A673 (cell line): ENCODE measurements at regions not wholly inside any gene's neighbourhood (a gene's known extent, or its start where the extent isn't known, plus 50 kb on each side); places are given as distances from the start of the nearest gene placed in this dataset.
"Not testable (repeated sequence)": the region's sequence is repeated elsewhere in the genome, so short reads cannot be mapped to it uniquely, and the experiment has no call there.

Source experiments
- BruUV-seq: library from RNA; stranded (reverse); fragments of 400-500 nt; replicated peaks from 2 replicates; lab custom pipeline; 2021; lab: Mats Ljungman, UMichigan
- CTCF ChIA-PET: fragments of 300-600 bp; sonication (Branson Sonifier 250); formaldehyde crosslinking; loops from one replicate; lab custom pipeline; 2022; ENCODE audit warnings: antibody characterized with exemption; lab: Charles Lee
- POLR2A ChIA-PET: fragments of 300-600 bp; sonication (Branson Sonifier 250); formaldehyde crosslinking; loops from one replicate; lab custom pipeline; 2022; ENCODE audit warnings: antibody characterized with exemption; ENCODE audit not compliant: low non-redundant PET; lab: Charles Lee
- DNase-seq: peaks from one replicate; pipeline ENCODE4 v3.0.0-alpha.2; 2015; ENCODE audit warnings: low spot score
- H3K27ac ChIP-seq: fragments of 200-600 bp; sonication (generic); 2 replicates; pipeline ENCODE4 v1.5.1; 2016; ENCODE audit warnings: mixed run types, low read depth, mild to moderate bottlenecking, mixed read lengths, antibody characterized with exemption, low read length; ENCODE audit not compliant: poor library complexity, severe bottlenecking
- H3K27me3 ChIP-seq: fragments of 200-600 bp; sonication (generic); replicated peaks from 2 replicates; pipeline ENCODE4 v1.6.1; 2017; ENCODE audit warnings: mixed run types, low read depth, mild to moderate bottlenecking, mixed read lengths, antibody characterized with exemption, low read length; ENCODE audit not compliant: insufficient read depth, poor library complexity
- H3K36me3 ChIP-seq: fragments of 200-600 bp; sonication (generic); 2 replicates; pipeline ENCODE4 v1.6.1; 2016; ENCODE audit warnings: mixed run types, mild to moderate bottlenecking, mixed read lengths, antibody characterized with exemption, low read length; ENCODE audit not compliant: insufficient read depth, poor library complexity, severe bottlenecking
- H3K4me1 ChIP-seq: fragments of 200-600 bp; sonication (generic); 2 replicates; pipeline ENCODE4 v1.6.1; 2017; ENCODE audit warnings: mixed run types, mild to moderate bottlenecking, mixed read lengths, antibody characterized with exemption, low read length; ENCODE audit not compliant: insufficient read depth, poor library complexity, severe bottlenecking
- H3K4me3 ChIP-seq: fragments of 200-600 bp; sonication (generic); 2 replicates; pipeline ENCODE4 v1.5.1; 2016; ENCODE audit warnings: low read depth, mixed run types, mild to moderate bottlenecking, mixed read lengths, low read length; ENCODE audit not compliant: poor library complexity, severe bottlenecking
- H3K9me3 ChIP-seq: fragments of 200-600 bp; sonication (generic); 2 replicates; pipeline ENCODE4 v1.6.1; 2016; ENCODE audit warnings: mixed run types, low read depth, mild to moderate bottlenecking, mixed read lengths, antibody characterized with exemption, low read length; ENCODE audit not compliant: poor library complexity, severe bottlenecking
- EZH2 ChIP-seq: fragments of 200-600 bp; sonication (generic); IDR thresholded peaks from 2 replicates; pipeline ENCODE4 v1.6.1; 2017; ENCODE audit warnings: borderline replicate concordance, low read depth, mild to moderate bottlenecking, mixed read lengths, antibody characterized with exemption, low read length; ENCODE audit not compliant: poor library complexity, severe bottlenecking
- intact Hi-C: fragments of 100-400 bp; cut with micrococcal nuclease; formaldehyde crosslinking; loops from one replicate; pipeline ENCODE4 v1.10.0; 2022; ENCODE audit not compliant: unreplicated experiment
- TF ChIP-seq, protein P1 (sequence below): fragments of 300-800, 200-600 bp; sonication (generic); conservative IDR thresholded peaks from 2 replicates; pipeline ENCODE4 v1.5.1; 2017; ENCODE audit warnings: low read depth, mild to moderate bottlenecking, antibody characterized with exemption, low read length, moderate library complexity, mixed read lengths

DNA sequence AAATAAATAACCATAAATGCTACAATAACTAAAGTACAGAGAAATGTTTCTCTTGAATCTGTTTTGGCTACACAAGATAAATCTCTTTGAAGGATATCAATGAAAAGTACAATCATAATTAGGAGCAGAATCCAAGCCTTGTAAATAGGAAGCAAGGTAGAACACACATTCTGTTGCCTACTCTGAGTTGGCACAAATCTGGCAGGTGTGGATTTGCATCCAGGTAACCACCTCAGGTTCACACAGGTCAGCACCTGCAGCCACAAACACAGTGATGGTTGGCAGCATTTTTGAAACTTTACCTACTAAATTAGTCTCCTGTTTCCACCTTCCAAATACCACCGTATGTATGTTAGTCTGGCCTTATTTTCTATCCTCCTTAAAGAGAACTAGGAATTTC, 105.3 kb upstream of the PIK3R1 start:
- DNase-seq, result no peak
- ChIA-PET CTCF (no interaction called here), POLR2A (no interaction called here)
- H3K27ac ChIP-seq, result no peak overlapping the region
- TF ChIP-seq, protein P1, sequence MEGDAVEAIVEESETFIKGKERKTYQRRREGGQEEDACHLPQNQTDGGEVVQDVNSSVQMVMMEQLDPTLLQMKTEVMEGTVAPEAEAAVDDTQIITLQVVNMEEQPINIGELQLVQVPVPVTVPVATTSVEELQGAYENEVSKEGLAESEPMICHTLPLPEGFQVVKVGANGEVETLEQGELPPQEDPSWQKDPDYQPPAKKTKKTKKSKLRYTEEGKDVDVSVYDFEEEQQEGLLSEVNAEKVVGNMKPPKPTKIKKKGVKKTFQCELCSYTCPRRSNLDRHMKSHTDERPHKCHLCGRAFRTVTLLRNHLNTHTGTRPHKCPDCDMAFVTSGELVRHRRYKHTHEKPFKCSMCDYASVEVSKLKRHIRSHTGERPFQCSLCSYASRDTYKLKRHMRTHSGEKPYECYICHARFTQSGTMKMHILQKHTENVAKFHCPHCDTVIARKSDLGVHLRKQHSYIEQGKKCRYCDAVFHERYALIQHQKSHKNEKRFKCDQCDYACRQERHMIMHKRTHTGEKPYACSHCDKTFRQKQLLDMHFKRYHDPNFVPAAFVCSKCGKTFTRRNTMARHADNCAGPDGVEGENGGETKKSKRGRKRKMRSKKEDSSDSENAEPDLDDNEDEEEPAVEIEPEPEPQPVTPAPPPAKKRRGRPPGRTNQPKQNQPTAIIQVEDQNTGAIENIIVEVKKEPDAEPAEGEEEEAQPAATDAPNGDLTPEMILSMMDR, result no peak
- no peak for TF ChIP-seq EZH2
- intact Hi-C loops, result no loop called here
- BruUV-seq, result no TSS peak
- no peaks in the 10 kb centered on the region for H3K36me3 ChIP-seq
- H3K4me1 ChIP-seq, result no peaks in the 10 kb centered on the region
- H3K4me3 ChIP-seq, result no peak overlapping the region
- no peaks in the 10 kb centered on the region for H3K9me3 ChIP-seq
- H3K27me3 ChIP-seq, result no peaks in the 10 kb centered on the region

DNA sequence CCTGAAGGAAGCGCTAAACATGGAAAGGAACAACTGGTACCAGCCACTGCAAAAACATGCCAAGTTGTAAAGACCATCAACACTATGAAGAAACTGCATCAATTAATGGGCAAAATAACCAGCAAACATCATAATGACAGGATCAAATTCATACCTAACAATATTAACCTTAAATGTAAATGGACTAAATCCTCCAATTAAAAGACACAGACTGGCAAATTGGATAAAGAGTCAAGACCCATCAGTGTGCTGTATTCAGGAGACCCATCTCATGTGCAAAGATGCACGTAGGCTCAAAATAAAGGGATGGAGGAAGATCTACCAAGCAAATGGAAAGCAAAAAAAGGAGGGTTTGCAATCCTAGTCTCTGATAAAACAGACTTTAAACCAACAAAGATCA, 111.3 kb upstream of the PIK3R1 start:
- H3K27ac ChIP-seq, DNase-seq, H3K27me3 ChIP-seq, H3K4me3 ChIP-seq, CTCF ChIA-PET, H3K4me1 ChIP-seq, H3K9me3 ChIP-seq, intact Hi-C loops, H3K36me3 ChIP-seq, POLR2A ChIA-PET, BruUV-seq: not testable (repeated sequence)

GRCh38 chr5:68103297-68103696, 112.3 kb upstream of the PIK3R1 start:
- H3K36me3 ChIP-seq, CTCF ChIA-PET, H3K4me1 ChIP-seq, POLR2A ChIA-PET, BruUV-seq, H3K27ac ChIP-seq, DNase-seq, H3K27me3 ChIP-seq, H3K4me3 ChIP-seq, H3K9me3 ChIP-seq, intact Hi-C loops: not testable (repeated sequence)

DNA sequence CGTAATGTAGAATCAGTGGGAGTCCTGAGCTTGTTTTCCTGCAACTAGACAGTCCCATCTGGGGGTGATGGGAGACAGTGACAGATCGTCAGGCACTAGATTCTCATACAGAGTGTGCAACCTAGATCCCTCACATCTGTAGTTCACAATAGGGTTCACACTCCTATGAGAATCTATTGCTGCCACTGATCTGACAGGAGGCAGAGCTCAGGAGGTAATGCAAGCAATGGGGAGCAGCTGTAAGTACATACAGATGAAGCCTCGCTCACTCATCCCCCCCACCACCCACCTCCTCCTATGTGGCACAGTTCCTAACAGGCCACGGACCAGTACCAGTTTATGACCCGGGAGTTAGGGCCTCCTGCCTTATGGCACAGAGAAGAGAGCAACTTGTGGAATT, 116.2 kb upstream of the PIK3R1 start:
- H3K4me3 ChIP-seq, result no peak overlapping the region
- DNase-seq, result no peak
- intact Hi-C loops, result no loop called here
- TF ChIP-seq, protein P1, result no peak
- no peak for TF ChIP-seq EZH2
- H3K27me3 ChIP-seq, result no peaks in the 10 kb centered on the region
- H3K27ac ChIP-seq, result no peak overlapping the region
- no peaks in the 10 kb centered on the region for H3K9me3 ChIP-seq
- H3K36me3 ChIP-seq, result no peaks in the 10 kb centered on the region
- POLR2A ChIA-PET, result no interaction called here
- CTCF ChIA-PET, result no interaction called here
- BruUV-seq, result no TSS peak
- no peaks in the 10 kb centered on the region for H3K4me1 ChIP-seq
